ENCODE measurements at regions not wholly inside any gene's neighbourhood (a gene's known extent, or its start where the extent isn't known, plus 50 kb on each side); places are given as distances from the start of the nearest gene placed in this dataset.

DNA sequence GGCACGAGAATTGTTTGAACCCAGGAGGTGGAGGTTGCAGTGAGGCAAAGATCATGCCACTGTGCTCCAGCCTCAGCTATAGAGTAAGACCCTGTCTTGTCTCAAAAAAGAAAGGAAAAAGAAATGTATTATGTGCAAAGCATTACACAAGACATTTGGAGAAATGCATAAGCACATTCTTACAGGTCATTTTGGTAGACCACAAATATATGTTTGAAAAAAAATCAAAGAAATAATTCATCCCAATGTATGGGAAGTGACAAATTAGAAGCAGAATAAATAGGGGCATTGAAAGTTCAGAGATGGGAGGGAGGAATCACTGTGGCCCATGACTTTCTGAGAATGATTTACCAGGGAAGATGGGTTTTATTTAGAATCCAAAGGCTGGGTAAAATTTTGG is 283.5 kb upstream of the ADAMTS5 start:
- H3K4me3 Mint-ChIP-seq: no peak overlapping the region
- peak overlapping the region; percentile 8 to 73 (median 52) for H3K27ac Mint-ChIP-seq
- peaks cover 3% of the 10 kb centered on the region for H3K27me3 Mint-ChIP-seq (ENCODE audit: low read depth)
- peaks cover 4% of the 10 kb centered on the region for H3K4me1 Mint-ChIP-seq
- H3K9me3 Mint-ChIP-seq: peaks cover 8% of the 10 kb centered on the region
- TF ChIP-seq, protein P1, sequence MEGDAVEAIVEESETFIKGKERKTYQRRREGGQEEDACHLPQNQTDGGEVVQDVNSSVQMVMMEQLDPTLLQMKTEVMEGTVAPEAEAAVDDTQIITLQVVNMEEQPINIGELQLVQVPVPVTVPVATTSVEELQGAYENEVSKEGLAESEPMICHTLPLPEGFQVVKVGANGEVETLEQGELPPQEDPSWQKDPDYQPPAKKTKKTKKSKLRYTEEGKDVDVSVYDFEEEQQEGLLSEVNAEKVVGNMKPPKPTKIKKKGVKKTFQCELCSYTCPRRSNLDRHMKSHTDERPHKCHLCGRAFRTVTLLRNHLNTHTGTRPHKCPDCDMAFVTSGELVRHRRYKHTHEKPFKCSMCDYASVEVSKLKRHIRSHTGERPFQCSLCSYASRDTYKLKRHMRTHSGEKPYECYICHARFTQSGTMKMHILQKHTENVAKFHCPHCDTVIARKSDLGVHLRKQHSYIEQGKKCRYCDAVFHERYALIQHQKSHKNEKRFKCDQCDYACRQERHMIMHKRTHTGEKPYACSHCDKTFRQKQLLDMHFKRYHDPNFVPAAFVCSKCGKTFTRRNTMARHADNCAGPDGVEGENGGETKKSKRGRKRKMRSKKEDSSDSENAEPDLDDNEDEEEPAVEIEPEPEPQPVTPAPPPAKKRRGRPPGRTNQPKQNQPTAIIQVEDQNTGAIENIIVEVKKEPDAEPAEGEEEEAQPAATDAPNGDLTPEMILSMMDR (IDR thresholded peaks at IDR 0.05; ENCODE audit: unreplicated experiment in 3 of 3): no peak
- no peaks in the 10 kb centered on the region for H3K36me3 Mint-ChIP-seq (ENCODE audit: low read depth)

GRCh38 chr21:27248814-27249213 is 281.9 kb upstream of the ADAMTS5 start:
- H3K36me3 Mint-ChIP-seq (ENCODE audit: low read depth): no peaks in the 10 kb centered on the region

GRCh38 chr21:27246741-27247140 is 279.9 kb upstream of the ADAMTS5 start:
- Mint-ChIP-seq H3K4me1 (peaks cover 4% of the 10 kb centered on the region), H3K27me3 (ENCODE audit: low read depth) (peaks cover 3% of the 10 kb centered on the region), H3K4me3 (no peak overlapping the region), H3K9me3 (peaks cover 8% of the 10 kb centered on the region), H3K27ac (peak overlapping the region in 1 of 3 experiments; percentile 6), H3K36me3 (ENCODE audit: low read depth) (no peaks in the 10 kb centered on the region)
- TF ChIP-seq, protein P1 (IDR thresholded peaks at IDR 0.05; ENCODE audit: unreplicated experiment in 3 of 3): no peak

More at GRCh38 chr21:27248814-27249213, 281.9 kb upstream of the ADAMTS5 start:
- Mint-ChIP-seq H3K4me1 (peaks cover 4% of the 10 kb centered on the region), H3K27ac (peak overlapping the region in 2 of 3 experiments; percentile 76 to 77), H3K27me3 (ENCODE audit: low read depth) (peaks cover 3% of the 10 kb centered on the region), H3K9me3 (peaks cover 8% of the 10 kb centered on the region), H3K4me3 (no peak overlapping the region)
- TF ChIP-seq, protein P1 (IDR thresholded peaks at IDR 0.05; ENCODE audit: unreplicated experiment in 3 of 3): no peak

GRCh38 chr21:27244776-27245175 is 277.9 kb upstream of the ADAMTS5 start:
- H3K36me3 Mint-ChIP-seq (ENCODE audit: low read depth): no peaks in the 10 kb centered on the region
- TF ChIP-seq, protein P1 (IDR thresholded peaks at IDR 0.05; ENCODE audit: unreplicated experiment in 3 of 3): no peak
- H3K27me3 Mint-ChIP-seq (ENCODE audit: low read depth): peaks cover 3% of the 10 kb centered on the region
- H3K4me3 Mint-ChIP-seq: no peak overlapping the region
- H3K4me1 Mint-ChIP-seq: peaks cover 15% of the 10 kb centered on the region
- H3K27ac Mint-ChIP-seq: no peak overlapping the region
- H3K9me3 Mint-ChIP-seq: peaks cover 6% of the 10 kb centered on the region

DNA sequence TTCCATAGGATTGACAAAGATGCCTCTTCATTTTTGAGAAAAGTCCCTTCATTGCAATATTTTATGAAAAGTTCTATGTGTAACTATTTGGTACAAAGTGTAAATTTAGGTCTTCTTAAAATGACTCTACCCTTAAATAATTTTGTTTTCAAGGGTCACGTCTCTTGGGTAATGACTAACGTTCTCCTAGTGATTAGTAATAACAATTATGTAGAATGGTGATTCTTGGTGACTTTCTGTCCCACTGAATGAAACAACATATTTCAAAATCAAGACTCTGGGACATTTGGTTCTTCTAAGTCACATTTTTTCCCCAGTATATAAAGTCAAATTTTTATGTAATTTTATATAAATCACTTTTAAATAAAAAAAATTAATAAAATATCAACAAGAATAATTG is 277.5 kb upstream of the ADAMTS5 start:
- no peak overlapping the region for H3K4me3 Mint-ChIP-seq
- H3K36me3 Mint-ChIP-seq (ENCODE audit: low read depth): no peaks in the 10 kb centered on the region
- peaks cover 5% of the 10 kb centered on the region for H3K9me3 Mint-ChIP-seq
- peaks cover under 1% of the 10 kb centered on the region for H3K27me3 Mint-ChIP-seq (ENCODE audit: low read depth)
- no peak overlapping the region for H3K27ac Mint-ChIP-seq
- TF ChIP-seq, protein P1 (IDR thresholded peaks at IDR 0.05; ENCODE audit: unreplicated experiment in 3 of 3): no peak
- peaks cover 15% of the 10 kb centered on the region for H3K4me1 Mint-ChIP-seq

DNA sequence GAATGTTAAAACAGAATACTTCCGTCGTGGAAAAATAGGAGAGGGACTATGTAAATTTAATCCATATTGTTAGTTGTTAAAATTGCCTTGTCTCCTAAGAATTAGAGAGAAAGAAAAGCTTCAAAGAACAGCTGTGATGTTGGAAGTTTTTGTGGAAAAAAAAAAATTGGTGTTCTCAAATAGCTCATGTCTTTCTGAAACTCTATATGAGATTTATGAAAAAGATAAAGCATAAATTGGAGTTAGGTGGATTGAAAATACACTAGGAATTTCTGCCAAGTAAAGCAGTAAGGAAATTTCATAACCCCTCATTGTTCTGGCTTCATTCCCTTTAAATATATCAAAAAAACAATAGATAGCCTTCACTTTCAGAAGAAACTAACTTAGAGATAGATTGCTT is 274.0 kb upstream of the ADAMTS5 start:
- no peaks in the 10 kb centered on the region for H3K36me3 Mint-ChIP-seq (ENCODE audit: low read depth)
- no peaks in the 10 kb centered on the region for H3K27me3 Mint-ChIP-seq (ENCODE audit: low read depth)
- no peaks in the 10 kb centered on the region for H3K9me3 Mint-ChIP-seq
- TF ChIP-seq, protein P1 (IDR thresholded peaks at IDR 0.05; ENCODE audit: unreplicated experiment in 3 of 3): no peak
- H3K4me3 Mint-ChIP-seq: no peak overlapping the region
- peak overlapping the region; percentile 29 to 88 (median 82) for H3K27ac Mint-ChIP-seq
- peaks cover 15% of the 10 kb centered on the region for H3K4me1 Mint-ChIP-seq

Data from nephron (organoid).